Dermis microvascular lymphatic vessel endothelial cell (primary cell): ENCODE measurements at regions not wholly inside any gene's neighbourhood (a gene's known extent, or its start where the extent isn't known, plus 50 kb on each side); places are given as distances from the start of the nearest gene placed in this dataset.
A peak's percentile ranks its signal among the peaks of the same experiment; 100 is the strongest.

Experiments used
- DNase-seq, 2 donors: peaks; one replicate each; pipeline versions ENCODE4 v3.0.0 to v3.0.0-alpha.2; 2010; ENCODE audit warnings: low read depth in 2 of 2

DNA sequence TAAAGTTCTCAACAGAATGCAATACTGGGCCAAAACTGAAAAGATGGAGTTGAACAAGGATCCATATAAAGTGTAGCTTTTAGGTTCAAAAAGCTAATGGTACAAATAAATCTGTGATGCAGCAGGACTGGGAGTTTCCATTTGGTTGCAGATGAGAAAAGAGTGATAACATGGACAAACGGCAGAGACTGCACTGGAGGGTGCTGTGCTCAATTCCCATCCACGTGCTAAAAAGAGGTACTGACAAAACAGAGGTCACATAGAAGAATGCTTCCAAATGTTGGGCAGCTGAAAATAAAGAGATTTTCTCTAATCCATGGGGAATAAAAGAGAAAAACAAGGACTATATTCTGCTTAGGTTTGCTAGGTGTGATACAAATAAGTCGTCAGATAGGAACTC is 461.6 kb downstream of the LIG4 start:
- DNase-seq: no peak

GRCh38 chr13:107753291-107753690 is 462.0 kb downstream of the LIG4 start:
- DNase-seq: no peak

DNA sequence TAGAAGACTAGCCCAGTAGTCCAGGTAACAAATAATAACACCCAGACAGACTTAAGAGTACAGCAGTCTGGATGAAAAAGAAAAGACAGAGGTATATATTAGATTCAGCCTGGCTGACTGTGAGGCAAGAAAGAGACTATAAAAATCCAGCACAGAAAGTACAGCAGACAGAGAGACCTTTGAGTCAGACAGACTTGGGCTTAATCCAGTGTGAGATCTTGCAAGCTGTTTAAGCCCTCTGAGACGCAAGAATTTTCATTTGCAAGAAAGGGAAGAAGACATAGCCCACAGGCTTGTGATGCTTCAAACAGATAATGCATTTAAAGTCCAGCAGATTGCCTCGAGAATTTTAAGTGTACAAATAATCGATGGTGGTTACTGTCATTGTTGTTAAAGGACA is 471.4 kb downstream of the LIG4 start:
- DNase-seq: no peak

DNA sequence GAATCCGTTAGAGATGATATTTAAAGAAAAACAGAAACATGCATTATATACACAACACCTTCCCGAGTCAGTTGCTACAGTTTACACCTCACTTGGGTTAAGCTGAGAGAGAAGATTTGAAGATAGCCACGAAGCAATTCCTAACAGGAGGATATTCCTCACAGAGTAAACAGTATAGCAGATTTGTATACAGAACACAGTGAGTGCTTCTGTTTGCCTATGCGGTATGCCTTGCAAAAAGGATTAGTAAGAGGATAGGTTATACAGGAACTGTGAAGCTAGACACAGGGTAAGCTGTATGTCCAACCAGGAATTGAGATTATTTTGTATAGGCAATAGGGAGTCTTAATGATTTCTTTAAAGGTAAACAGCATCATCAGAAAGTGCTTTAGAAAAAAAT is 471.8 kb downstream of the LIG4 start:
- DNase-seq: no peak

DNA sequence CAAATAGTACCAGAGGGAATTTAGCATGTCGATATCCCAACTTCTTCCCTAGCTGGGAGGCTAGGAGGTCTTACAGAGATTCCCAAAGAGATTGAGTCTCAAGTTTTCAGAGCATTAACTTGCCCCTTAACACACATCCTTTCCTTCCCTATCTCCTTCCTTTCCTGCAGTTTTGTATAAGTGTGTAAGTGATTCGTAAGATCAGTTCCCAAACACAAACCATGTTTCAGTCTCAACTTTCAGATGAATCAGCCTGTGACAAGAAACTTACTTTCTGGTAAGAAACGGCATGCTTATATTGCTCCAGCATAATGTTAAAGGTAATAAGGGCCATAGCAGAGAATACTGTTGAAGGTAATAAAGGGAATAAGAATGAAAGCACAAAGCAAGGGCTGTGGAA is 472.2 kb downstream of the LIG4 start:
- DNase-seq: no peak

- no peak for DNase-seq
Measured at GRCh38 chr13:107742544-107742943, 472.8 kb downstream of the LIG4 start.

- DNase-seq: no peak
Measured at GRCh38 chr13:107738004-107738403, 477.3 kb downstream of the LIG4 start.

DNA sequence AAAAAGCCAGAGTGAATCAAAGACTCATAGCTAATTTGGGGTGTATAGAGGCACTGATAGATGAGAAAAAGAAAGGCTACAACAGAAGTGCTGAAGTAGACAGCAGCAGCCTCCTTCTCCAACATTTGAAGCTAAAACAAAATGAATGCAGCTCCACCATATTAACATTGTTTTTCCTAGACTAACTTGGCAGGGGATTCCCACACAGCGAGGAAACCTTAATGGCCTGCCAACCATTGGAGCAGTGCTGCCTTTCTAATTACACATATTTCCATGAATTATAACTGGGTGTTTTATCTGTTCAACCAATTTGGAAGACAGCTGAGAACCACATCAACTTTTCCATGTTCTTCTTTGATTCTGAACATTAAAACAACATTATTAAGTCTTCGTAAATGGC is 478.6 kb downstream of the LIG4 start:
- DNase-seq: peak; percentile 8 to 25

DNA sequence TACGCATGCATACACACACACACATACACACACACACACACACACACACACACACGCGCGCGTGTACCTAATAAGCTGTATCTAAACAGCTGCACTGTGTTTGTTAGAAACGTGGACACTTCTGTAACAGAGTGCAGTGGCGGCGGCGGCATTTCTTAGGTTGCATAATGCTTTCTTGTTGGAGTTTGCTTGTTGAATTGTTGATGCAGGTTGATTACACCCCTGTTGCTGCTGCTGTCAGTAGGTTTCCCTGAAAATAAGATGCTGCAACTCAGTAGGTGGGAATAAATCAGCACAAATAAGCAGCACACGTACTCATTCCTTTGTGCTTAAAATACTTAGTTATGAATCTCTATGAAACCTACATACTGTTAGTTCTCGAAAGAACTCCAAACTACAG is 479.2 kb downstream of the LIG4 start:
- no peak for DNase-seq

DNA sequence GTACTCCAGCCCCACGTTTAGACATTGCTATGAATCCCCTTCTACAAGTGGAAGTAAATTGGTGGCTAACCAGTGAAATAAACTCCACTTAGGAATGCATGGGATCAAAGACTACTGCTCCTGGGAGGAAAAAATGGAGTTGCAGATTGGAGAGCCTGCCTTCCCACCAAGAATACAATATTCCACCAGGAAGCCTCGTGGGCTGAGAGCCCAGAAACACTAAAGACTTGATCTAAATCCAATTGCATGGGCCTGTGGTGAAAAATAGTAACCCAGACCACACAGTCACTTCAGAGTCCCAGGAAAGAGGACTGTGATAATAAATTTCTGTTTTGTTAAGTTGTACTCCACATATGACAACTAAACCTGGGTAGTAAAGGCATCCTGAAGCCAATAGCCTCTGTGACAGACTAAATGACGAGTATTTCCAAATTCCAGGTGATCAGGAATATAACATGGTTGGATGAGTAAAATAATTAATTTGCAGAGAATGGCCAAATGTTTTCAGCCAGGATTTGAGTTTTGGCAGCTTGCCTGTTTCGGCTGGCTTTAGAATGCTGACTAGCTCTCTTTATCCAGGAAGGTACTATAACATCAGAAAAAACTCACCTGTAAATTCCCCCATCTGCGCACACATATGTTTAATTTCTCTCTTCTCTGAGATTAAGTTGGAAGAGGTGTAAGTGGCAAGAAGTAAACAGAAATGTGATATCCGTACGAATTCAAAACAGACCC is 480.3 kb downstream of the LIG4 start:
- DNase-seq: no peak

GRCh38 chr13:107733276-107733675 is 482.1 kb downstream of the LIG4 start:
- DNase-seq: no peak

- no peak for DNase-seq
Measured at GRCh38 chr13:107730813-107731212, 484.5 kb downstream of the LIG4 start.

DNA sequence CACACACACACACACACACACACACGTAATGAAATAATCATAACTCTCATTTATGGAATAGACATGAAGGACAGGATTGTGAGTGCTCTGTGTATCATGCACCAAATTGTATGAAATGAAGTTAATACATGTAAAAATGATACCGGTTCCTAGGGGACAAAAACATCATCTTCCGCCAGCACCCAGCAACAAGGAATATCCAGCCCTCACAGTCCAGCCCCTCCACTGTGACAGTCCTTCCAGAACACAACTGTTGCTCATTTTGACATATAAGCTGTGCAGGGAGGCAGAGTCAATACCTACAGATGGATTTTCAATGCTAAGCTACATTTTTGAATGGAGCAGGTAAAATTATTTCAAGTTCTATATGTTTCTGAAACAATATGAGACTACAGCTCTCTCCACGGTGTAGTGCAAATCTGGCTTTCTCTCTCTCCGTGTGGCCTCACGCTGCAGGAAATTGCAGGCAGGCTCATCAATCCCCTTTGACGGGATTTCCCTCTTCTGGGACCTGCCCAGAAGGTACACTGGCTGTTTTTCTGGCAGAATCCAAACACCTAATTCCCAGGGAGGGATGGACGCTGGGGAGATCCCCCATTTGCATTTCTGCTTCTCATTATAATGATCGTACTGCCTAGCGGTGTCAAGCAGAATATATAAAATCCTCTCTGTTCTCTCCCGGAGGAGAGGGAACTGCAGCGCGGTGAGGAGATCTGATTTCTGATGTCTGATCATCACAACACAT is 494.0 kb downstream of the LIG4 start:
- DNase-seq: no peak

- DNase-seq: no peak
Measured at GRCh38 chr13:107716741-107717140, 498.6 kb downstream of the LIG4 start.

GRCh38 chr13:107716241-107716640 is 499.1 kb downstream of the LIG4 start:
- DNase-seq: no peak

DNA sequence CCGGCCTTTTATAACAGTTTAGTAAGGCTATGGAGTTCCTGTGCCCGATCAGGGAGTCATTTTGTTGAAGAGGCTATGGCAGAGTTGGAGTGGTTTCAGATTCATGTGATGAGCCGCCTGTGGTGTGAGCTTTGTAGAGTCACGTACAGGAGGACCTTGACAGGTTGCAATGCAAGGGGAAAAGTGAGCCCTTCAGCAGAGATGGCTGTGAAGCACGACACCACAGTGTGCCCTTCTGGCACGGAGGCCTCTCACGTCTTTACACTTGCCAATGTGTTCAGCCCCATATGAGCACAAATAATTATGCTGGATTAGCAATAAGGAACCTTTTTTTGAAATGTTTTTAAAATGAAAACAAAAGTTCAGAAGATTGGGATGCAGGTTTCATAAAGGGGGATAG is 499.8 kb downstream of the LIG4 start:
- no peak for DNase-seq

GRCh38 chr13:107713314-107713713 is 502.0 kb downstream of the LIG4 start:
- peak in 1 of 2 donors; percentile 19 for DNase-seq

GRCh38 chr13:107712145-107712860 is 503.0 kb downstream of the LIG4 start:
- no peak for DNase-seq

DNA sequence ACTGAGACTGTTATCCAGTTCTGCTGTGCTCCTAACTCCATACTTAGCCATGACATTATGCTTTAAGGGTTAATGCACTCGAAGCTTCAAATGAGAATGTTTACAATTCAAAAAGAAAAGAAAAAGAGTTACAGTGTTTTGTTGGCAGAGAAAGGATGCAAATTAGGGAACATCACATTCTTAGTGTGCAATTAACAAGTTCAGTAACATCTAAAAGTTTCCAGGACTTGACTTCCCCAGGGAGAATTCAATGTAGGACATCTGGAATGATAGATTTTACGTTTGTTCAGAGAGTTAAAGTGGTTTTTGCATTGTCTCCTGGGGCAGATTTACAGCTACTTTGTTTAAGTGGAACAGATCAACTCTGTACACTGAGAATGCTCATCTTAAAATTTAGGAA is 525.2 kb downstream of the LIG4 start:
- DNase-seq: no peak

- no peak for DNase-seq
Measured at GRCh38 chr13:107685876-107686275, 529.5 kb downstream of the LIG4 start.

GRCh38 chr13:107681600-107681999 is 533.7 kb downstream of the LIG4 start:
- DNase-seq: no peak

DNA sequence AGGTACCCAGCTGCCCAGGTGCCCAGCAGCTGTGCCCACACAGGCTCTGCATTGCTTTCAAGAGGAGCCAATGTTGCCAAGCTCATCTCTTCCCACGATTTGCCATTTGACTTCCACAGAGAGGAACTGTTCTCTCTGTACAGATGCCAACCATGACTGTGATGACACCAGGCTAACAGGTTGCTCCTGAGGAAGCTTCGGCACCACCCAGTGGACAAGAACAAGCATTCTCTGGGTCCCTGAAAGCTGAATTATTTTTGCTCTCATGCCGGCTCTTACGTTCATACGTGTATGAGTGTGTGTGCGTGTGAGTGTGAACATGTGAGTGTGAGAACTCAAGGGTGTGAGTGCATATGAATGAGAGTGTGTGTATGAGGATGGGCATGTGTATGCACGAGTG is 535.2 kb downstream of the LIG4 start:
- no peak for DNase-seq
